ENCODE measurements at regions not wholly inside any gene's neighbourhood (a gene's known extent, or its start where the extent isn't known, plus 50 kb on each side); places are given as distances from the start of the nearest gene placed in this dataset.

GRCh38 chr13:107252021-107252420 lies 684.1 kb upstream of the ARGLU1 start:
- TF ChIP-seq, protein P1, sequence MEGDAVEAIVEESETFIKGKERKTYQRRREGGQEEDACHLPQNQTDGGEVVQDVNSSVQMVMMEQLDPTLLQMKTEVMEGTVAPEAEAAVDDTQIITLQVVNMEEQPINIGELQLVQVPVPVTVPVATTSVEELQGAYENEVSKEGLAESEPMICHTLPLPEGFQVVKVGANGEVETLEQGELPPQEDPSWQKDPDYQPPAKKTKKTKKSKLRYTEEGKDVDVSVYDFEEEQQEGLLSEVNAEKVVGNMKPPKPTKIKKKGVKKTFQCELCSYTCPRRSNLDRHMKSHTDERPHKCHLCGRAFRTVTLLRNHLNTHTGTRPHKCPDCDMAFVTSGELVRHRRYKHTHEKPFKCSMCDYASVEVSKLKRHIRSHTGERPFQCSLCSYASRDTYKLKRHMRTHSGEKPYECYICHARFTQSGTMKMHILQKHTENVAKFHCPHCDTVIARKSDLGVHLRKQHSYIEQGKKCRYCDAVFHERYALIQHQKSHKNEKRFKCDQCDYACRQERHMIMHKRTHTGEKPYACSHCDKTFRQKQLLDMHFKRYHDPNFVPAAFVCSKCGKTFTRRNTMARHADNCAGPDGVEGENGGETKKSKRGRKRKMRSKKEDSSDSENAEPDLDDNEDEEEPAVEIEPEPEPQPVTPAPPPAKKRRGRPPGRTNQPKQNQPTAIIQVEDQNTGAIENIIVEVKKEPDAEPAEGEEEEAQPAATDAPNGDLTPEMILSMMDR (conservative IDR thresholded peaks at IDR 0.05; ENCODE audit: low read depth, low read length) = no peak
- TF ChIP-seq EZH2phosphoT487 (IDR thresholded peaks at IDR 0.05; ENCODE audit: borderline replicate concordance, low read length) = no peak

All from PC-3 (cell line).